RWPE2 (cell line): ENCODE measurements at regions not wholly inside any gene's neighbourhood (a gene's known extent, or its start where the extent isn't known, plus 50 kb on each side); places are given as distances from the start of the nearest gene placed in this dataset.
"Not testable (repeated sequence)": the region's sequence is repeated elsewhere in the genome, so short reads cannot be mapped to it uniquely, and the experiment has no call there.

ENCODE experiments used
- ATAC-seq: fragments of 200-7000 bp; cut with Tn5 transposase; 3 replicates; pipeline ENCODE4 v1.9.1; 2021; ENCODE audit warnings: low read depth
- DNase-seq: peaks from one replicate; pipeline ENCODE4 v3.0.0-alpha.2; 2020; ENCODE audit warnings: low spot score
- H3K27ac ChIP-seq: fragments of 450-650 bp; 2 replicates; pipeline ENCODE4 v1.5.1; 2017; ENCODE audit warnings: mild to moderate bottlenecking; ENCODE audit not compliant: poor library complexity, severe bottlenecking
- H3K27me3 ChIP-seq: fragments of 250-450 bp; sonication (Bioruptor Pico); 2 replicates; pipeline ENCODE4 v1.5.1; 2021; ENCODE audit warnings: mild to moderate bottlenecking, moderate library complexity; ENCODE audit not compliant: insufficient read depth, poor library complexity, severe bottlenecking
- H3K36me3 ChIP-seq: fragments of 250-450 bp; sonication (Bioruptor Pico); 2 replicates; pipeline ENCODE4 v1.5.1; 2020; ENCODE audit warnings: low read depth, mild to moderate bottlenecking, moderate library complexity
- H3K4me1 ChIP-seq: fragments of 250-450 bp; sonication (Bioruptor Pico); 2 replicates; pipeline ENCODE4 v1.5.1; 2021; ENCODE audit warnings: mild to moderate bottlenecking, moderate library complexity; ENCODE audit not compliant: insufficient read depth, poor library complexity, severe bottlenecking
- H3K4me3 ChIP-seq: fragments of 250-450 bp; sonication (Bioruptor Pico); 2 replicates; pipeline ENCODE4 v1.5.1; 2021; ENCODE audit warnings: mild to moderate bottlenecking, moderate library complexity; ENCODE audit not compliant: severe bottlenecking
- H3K9me3 ChIP-seq: fragments of 250-450 bp; sonication (Bioruptor Pico); 2 replicates; pipeline ENCODE4 v1.5.1; 2021; ENCODE audit warnings: mild to moderate bottlenecking, moderate library complexity; ENCODE audit not compliant: severe bottlenecking
- CTCF ChIP-seq: fragments of 450-650 bp; IDR thresholded peaks from one replicate; pipeline ENCODE4 v1.5.1; 2017; ENCODE audit warnings: mild to moderate bottlenecking, moderate library complexity; ENCODE audit not compliant: poor library complexity, severe bottlenecking

DNA sequence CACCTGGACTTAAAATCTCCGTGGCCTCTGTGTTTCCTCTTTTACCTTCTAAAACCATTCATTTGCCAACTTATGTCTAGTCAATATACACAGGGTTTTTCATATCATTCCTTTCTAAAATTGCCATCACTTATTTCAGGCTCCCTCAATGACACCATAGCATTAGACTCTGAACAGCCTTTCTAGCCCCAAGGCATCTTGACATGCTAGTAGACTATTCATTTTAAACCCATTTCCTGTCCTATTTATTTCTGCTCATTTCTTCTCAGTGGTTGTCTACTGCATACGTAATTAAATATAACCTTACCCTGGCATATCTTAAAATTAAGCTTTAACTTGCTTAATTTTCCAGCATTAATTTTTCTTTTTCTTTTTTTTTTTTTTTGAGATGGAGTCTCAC is 83.2 kb downstream of the PHAX start:
- no peak for TF ChIP-seq CTCF
- ATAC-seq: no peak
- H3K4me3 ChIP-seq: no peak overlapping the region
- no peaks in the 10 kb centered on the region for H3K36me3 ChIP-seq
- H3K27ac ChIP-seq: no peak overlapping the region
- no peaks in the 10 kb centered on the region for H3K4me1 ChIP-seq
- H3K27me3 ChIP-seq: no peaks in the 10 kb centered on the region
- no peaks in the 10 kb centered on the region for H3K9me3 ChIP-seq
- DNase-seq: no peak

DNA sequence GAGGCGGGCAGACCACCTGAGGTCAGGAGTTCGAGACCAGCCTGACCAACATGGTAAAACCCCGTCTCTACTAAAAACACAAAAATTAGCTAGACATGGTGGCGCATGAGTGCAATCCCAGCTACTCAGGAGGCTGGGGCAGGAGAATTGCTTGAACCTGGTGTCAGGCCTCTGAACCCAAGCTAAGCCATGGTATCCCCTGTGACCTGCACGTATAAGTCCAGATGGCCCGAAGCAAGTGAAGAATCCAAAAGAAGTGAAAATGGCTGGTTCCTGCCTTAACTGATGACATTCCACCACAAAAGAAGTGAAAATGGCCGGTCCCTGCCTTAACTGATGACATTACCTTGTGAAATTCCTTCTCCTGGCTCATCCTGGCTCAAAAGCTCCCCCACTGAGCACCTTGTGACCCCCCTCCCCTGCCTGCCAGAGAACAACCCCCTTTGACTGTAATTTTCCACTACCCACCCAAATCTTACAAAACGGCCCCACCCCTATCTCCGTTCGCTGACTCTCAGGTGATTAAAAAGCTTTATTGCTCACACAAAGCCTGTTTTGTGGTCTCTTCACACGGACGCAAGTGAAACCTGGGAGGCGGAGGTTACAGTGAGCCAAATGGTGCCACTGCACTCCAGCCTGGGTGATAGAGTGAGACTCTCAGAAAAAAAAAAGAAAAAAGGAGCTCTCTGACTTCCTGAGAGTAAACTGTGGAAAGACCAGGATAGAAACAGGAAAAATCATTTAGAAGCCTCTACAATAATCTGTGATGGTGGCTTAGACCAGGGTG is 84.1 kb downstream of the PHAX start:
- not testable (repeated sequence) for H3K4me3 ChIP-seq, H3K27me3 ChIP-seq, H3K4me1 ChIP-seq, DNase-seq, H3K36me3 ChIP-seq, H3K9me3 ChIP-seq, ATAC-seq, H3K27ac ChIP-seq

GRCh38 chr5:126686451-126687126 is 85.8 kb downstream of the PHAX start:
- Histone ChIP-seq H3K27me3 (no peaks in the 10 kb centered on the region), H3K4me1 (no peaks in the 10 kb centered on the region), H3K27ac (no peak overlapping the region), H3K4me3 (no peak overlapping the region), H3K36me3 (no peaks in the 10 kb centered on the region), H3K9me3 (no peaks in the 10 kb centered on the region)
- ATAC-seq (no peak; the same call in 2 of the 3 replicates), DNase-seq (no peak)
- no peak for TF ChIP-seq CTCF

GRCh38 chr5:126692971-126693370 is 84.0 kb upstream of the LMNB1 start:
- ATAC-seq (no peak), DNase-seq (no peak)
- Histone ChIP-seq H3K27me3 (no peaks in the 10 kb centered on the region), H3K9me3 (no peaks in the 10 kb centered on the region), H3K4me1 (no peaks in the 10 kb centered on the region), H3K36me3 (no peaks in the 10 kb centered on the region), H3K4me3 (no peak overlapping the region), H3K27ac (no peak overlapping the region)
- no peak for TF ChIP-seq CTCF

- Histone ChIP-seq H3K4me3 (no peak overlapping the region), H3K36me3 (no peaks in the 10 kb centered on the region), H3K9me3 (no peaks in the 10 kb centered on the region), H3K4me1 (no peaks in the 10 kb centered on the region), H3K27ac (no peak overlapping the region), H3K27me3 (no peaks in the 10 kb centered on the region)
- no peak for TF ChIP-seq CTCF
- ATAC-seq (no peak), DNase-seq (no peak)
Observed at GRCh38 chr5:126693806-126694205, 83.1 kb upstream of the LMNB1 start.
